ENCODE measurements at regions not wholly inside any gene's neighbourhood (a gene's known extent, or its start where the extent isn't known, plus 50 kb on each side); places are given as distances from the start of the nearest gene placed in this dataset.

GRCh38 chr6:117157448-117157847, 107.9 kb upstream of the VGLL2 start:
- Histone ChIP-seq H3K4me2 (ENCODE audit: low read depth, low read length) (no peak overlapping the region), H3K9ac (ENCODE audit: insufficient read depth, low read depth, low read length) (no peak overlapping the region), H3K36me3 (replicated peaks in 1 of 2; ENCODE audit: control insufficient read depth in 1 of 2, insufficient read depth in 2 of 2, low read length in 2 of 2) (no peaks in the 10 kb centered on the region), H3K4me3 (replicated peaks in 1 of 3; ENCODE audit: insufficient read depth in 1 of 3, low read depth in 2 of 3, low read length in 3 of 3) (no peak overlapping the region), H3K9me3 (ENCODE audit: low read length) (no peaks in the 10 kb centered on the region), H3K27me3 (ENCODE audit: control insufficient read depth in 1 of 2, insufficient read depth in 2 of 2, low read length in 2 of 2) (no peaks in the 10 kb centered on the region), H2AFZ (ENCODE audit: low read length) (no peak overlapping the region), H3K27ac (ENCODE audit: extremely low read length, insufficient read depth, low read length) (no peak overlapping the region), H4K20me1 (ENCODE audit: insufficient read depth, low read length) (no peaks in the 10 kb centered on the region), H3K79me2 (ENCODE audit: insufficient read depth, low read length) (no peaks in the 10 kb centered on the region), H3K4me1 (ENCODE audit: insufficient read depth, low read length) (no peaks in the 10 kb centered on the region)
- intact Hi-C loops (cut with micrococcal nuclease; ENCODE audit: unreplicated experiment), result no loop called here
- DNase-seq (ENCODE audit: low spot score), result no peak
- ChIA-PET CTCF (ENCODE audit: low intra/inter-chr PET ratio, low total read pairs) (no interaction called here), POLR2A (no interaction called here)
- BruUV-seq (replicated peaks), result no TSS peak
- no peak for FAIRE-seq
- in situ Hi-C loops (cut with HindIII; ENCODE audit: extremely low pct_ligation_motif_present, low pct_unique_long_range_greater_than_20kb), result no loop called here
- TF ChIP-seq, protein P1, sequence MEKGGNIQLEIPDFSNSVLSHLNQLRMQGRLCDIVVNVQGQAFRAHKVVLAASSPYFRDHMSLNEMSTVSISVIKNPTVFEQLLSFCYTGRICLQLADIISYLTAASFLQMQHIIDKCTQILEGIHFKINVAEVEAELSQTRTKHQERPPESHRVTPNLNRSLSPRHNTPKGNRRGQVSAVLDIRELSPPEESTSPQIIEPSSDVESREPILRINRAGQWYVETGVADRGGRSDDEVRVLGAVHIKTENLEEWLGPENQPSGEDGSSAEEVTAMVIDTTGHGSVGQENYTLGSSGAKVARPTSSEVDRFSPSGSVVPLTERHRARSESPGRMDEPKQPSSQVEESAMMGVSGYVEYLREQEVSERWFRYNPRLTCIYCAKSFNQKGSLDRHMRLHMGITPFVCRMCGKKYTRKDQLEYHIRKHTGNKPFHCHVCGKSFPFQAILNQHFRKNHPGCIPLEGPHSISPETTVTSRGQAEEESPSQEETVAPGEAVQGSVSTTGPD (CRISPR knock-in tag; IDR thresholded peaks at IDR 0.05), result no peak
- TF ChIP-seq ARNTL (CRISPR knock-in tag; IDR thresholded peaks at IDR 0.05) (no peak), ARID3A (IDR thresholded peaks at IDR 0.05; ENCODE audit: low read depth, low read length) (no peak), SRSF1 (optimal IDR thresholded peaks at IDR 0.05; ENCODE audit: low read depth, low read length) (no peak)
- 2% methylated on average over 3 of the region's 3 CpGs for WGBS (ENCODE audit: low lambda C conversion rate)
- no peak for ATAC-seq

GRCh38 chr6:117165911-117166499, 99.4 kb upstream of the VGLL2 start:
- no TSS peak for BruUV-seq (replicated peaks)
- ATAC-seq (no peak), DNase-seq (ENCODE audit: low spot score) (no peak), FAIRE-seq (no peak)
- Histone ChIP-seq H3K4me1 (ENCODE audit: insufficient read depth, low read length) (no peaks in the 10 kb centered on the region), H3K79me2 (ENCODE audit: insufficient read depth, low read length) (no peaks in the 10 kb centered on the region), H3K4me2 (ENCODE audit: low read depth, low read length) (no peak overlapping the region), H3K4me3 (replicated peaks in 1 of 3; ENCODE audit: insufficient read depth in 1 of 3, low read depth in 2 of 3, low read length in 3 of 3) (no peak overlapping the region), H3K9ac (ENCODE audit: insufficient read depth, low read depth, low read length) (no peak overlapping the region), H3K9me3 (ENCODE audit: low read length) (no peaks in the 10 kb centered on the region), H3K27ac (ENCODE audit: extremely low read length, insufficient read depth, low read length) (no peak overlapping the region), H3K27me3 (ENCODE audit: control insufficient read depth in 1 of 2, insufficient read depth in 2 of 2, low read length in 2 of 2) (no peaks in the 10 kb centered on the region), H3K36me3 (replicated peaks in 1 of 2; ENCODE audit: control insufficient read depth in 1 of 2, insufficient read depth in 2 of 2, low read length in 2 of 2) (no peaks in the 10 kb centered on the region), H2AFZ (ENCODE audit: low read length) (no peak overlapping the region), H4K20me1 (ENCODE audit: insufficient read depth, low read length) (no peaks in the 10 kb centered on the region)
- TF ChIP-seq ZNF563 (CRISPR knock-in tag; IDR thresholded peaks at IDR 0.05), result no peak
- TF ChIP-seq NCOR1 (IDR thresholded peaks at IDR 0.05; ENCODE audit: borderline replicate concordance, low read length), result no peak
- no peak for TF ChIP-seq ZNF83 (CRISPR knock-in tag; IDR thresholded peaks at IDR 0.05; ENCODE audit: borderline replicate concordance)
- no peak for TF ChIP-seq BRCA1 (CRISPR knock-in tag; IDR thresholded peaks at IDR 0.05)
- TF ChIP-seq KDM5A (IDR thresholded peaks at IDR 0.05; ENCODE audit: borderline replicate concordance, low read length), result no peak
- no peak for TF ChIP-seq KDM5B (CRISPR knock-in tag; IDR thresholded peaks at IDR 0.05; ENCODE audit: borderline replicate concordance)
- TF ChIP-seq FOXC1 (CRISPR knock-in tag; IDR thresholded peaks at IDR 0.05; ENCODE audit: borderline replicate concordance), result no peak
- no peak for TF ChIP-seq ZNF558 (CRISPR knock-in tag; IDR thresholded peaks at IDR 0.05; ENCODE audit: borderline replicate concordance)
- TF ChIP-seq ZNF138 (CRISPR knock-in tag; IDR thresholded peaks at IDR 0.05; ENCODE audit: low read depth), result no peak
- TF ChIP-seq RORA (CRISPR knock-in tag; IDR thresholded peaks at IDR 0.05), result no peak
- TF ChIP-seq ZNF879 (CRISPR knock-in tag; IDR thresholded peaks at IDR 0.05), result no peak
- TF ChIP-seq TCF7L2 (IDR thresholded peaks at IDR 0.05; ENCODE audit: low read depth, low read length), result no peak
- TF ChIP-seq ZNF644 (CRISPR knock-in tag; IDR thresholded peaks at IDR 0.05; ENCODE audit: low read depth), result no peak
- no peak for TF ChIP-seq RFX5 (IDR thresholded peaks at IDR 0.05; ENCODE audit: low read depth, low read length)
- in situ Hi-C loops (cut with HindIII; ENCODE audit: extremely low pct_ligation_motif_present, low pct_unique_long_range_greater_than_20kb), result no loop called here
- ChIA-PET CTCF (ENCODE audit: low intra/inter-chr PET ratio, low total read pairs) (no interaction called here), POLR2A (no interaction called here)
- intact Hi-C loops (cut with micrococcal nuclease; ENCODE audit: unreplicated experiment), result no loop called here
- 2% methylated on average over 2 of the region's 2 CpGs for WGBS (ENCODE audit: low lambda C conversion rate)

Measured in HepG2 (cell line).